Osteoblast (primary cell): ENCODE measurements at regions not wholly inside any gene's neighbourhood (a gene's known extent, or its start where the extent isn't known, plus 50 kb on each side); places are given as distances from the start of the nearest gene placed in this dataset.

Experiments used
- DNase-seq: peaks from one replicate; pipeline ENCODE4 v3.0.0; 2011; ENCODE audit warnings: low spot score, mixed read lengths; ENCODE audit not compliant: insufficient read length; ENCODE audit errors: missing footprints
- H2AFZ ChIP-seq: 2 replicates; pipeline ENCODE4 v1.6.0; 2011; ENCODE audit warnings: mild to moderate bottlenecking, low read length
- H3K27ac ChIP-seq: 2 replicates; pipeline ENCODE4 v1.5.1; 2011; ENCODE audit warnings: mild to moderate bottlenecking, low read depth, low read length, moderate library complexity
- H3K27me3 ChIP-seq: 2 replicates; pipeline ENCODE4 v1.6.0; 2012; ENCODE audit warnings: mild to moderate bottlenecking, control low read depth, inconsistent platforms, low read length, moderate library complexity; ENCODE audit not compliant: insufficient read depth
- H3K36me3 ChIP-seq: 2 replicates; pipeline ENCODE4 v1.5.1; 2011; ENCODE audit warnings: mild to moderate bottlenecking, low read length, control low read depth, moderate library complexity; ENCODE audit not compliant: insufficient read depth
- H3K4me1 ChIP-seq: 2 replicates; pipeline ENCODE4 v1.5.1; 2011; ENCODE audit warnings: mild to moderate bottlenecking, low read length, control low read depth, moderate library complexity; ENCODE audit not compliant: insufficient read depth
- H3K4me2 ChIP-seq: 2 replicates; pipeline ENCODE4 v1.6.0; 2011; ENCODE audit warnings: mild to moderate bottlenecking, low read length; ENCODE audit not compliant: insufficient read depth
- H3K4me3 ChIP-seq: fragments of 200-600 bp; sonication (generic); 3 replicates; pipeline ENCODE4 v1.5.1; 2012; ENCODE audit warnings: mild to moderate bottlenecking, low read length, inconsistent platforms; ENCODE audit not compliant: insufficient read depth
- H3K79me2 ChIP-seq: 2 replicates; pipeline ENCODE4 v1.6.0; 2012; ENCODE audit warnings: mild to moderate bottlenecking, low read length, control low read depth, inconsistent platforms; ENCODE audit not compliant: insufficient read depth
- H3K9me3 ChIP-seq: 2 replicates; pipeline ENCODE4 v1.5.1; 2011; ENCODE audit warnings: low read depth, low read length, control low read depth
- H4K20me1 ChIP-seq: 2 replicates; pipeline ENCODE4 v1.6.0; 2012; ENCODE audit warnings: mild to moderate bottlenecking, low read length, control low read depth; ENCODE audit not compliant: insufficient read depth
- TF ChIP-seq, protein P1 (sequence below): IDR thresholded peaks from 2 replicates; pipeline ENCODE4 v1.5.1; 2011; ENCODE audit warnings: mild to moderate bottlenecking, low read depth, low read length, moderate library complexity; ENCODE audit errors: extremely low read depth

DNA sequence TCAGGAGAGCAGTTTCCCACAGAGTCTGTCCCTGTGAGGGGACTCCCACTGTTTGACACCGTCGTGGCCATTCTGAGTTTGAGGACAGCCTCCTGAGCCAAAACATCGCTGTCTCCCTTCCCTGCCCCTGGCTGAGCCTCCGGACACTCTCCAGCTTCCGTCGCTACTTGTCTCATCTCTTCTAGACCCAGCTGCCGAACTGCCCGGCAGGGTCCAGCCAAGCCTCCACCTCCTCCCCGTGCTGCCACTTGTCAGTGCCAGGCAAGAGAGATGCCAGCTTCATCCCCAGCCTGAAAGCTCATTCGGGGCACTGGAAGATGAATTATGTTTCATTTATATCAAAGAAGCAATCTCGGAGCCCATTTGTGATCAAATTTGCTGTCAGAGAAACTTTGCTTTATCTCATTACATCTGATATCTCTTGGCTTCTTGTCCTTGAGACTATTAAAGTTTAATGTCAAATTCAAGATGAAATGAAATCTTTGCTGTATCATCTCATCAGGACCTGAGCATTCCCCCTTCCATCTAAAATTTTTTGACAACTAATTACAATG, 283.9 kb downstream of the BUD13 start:
- no peaks in the 10 kb centered on the region for H4K20me1 ChIP-seq
- no peak overlapping the region for H3K4me2 ChIP-seq
- H3K79me2 ChIP-seq = no peaks in the 10 kb centered on the region
- no peaks in the 10 kb centered on the region for H3K9me3 ChIP-seq
- TF ChIP-seq, protein P1, sequence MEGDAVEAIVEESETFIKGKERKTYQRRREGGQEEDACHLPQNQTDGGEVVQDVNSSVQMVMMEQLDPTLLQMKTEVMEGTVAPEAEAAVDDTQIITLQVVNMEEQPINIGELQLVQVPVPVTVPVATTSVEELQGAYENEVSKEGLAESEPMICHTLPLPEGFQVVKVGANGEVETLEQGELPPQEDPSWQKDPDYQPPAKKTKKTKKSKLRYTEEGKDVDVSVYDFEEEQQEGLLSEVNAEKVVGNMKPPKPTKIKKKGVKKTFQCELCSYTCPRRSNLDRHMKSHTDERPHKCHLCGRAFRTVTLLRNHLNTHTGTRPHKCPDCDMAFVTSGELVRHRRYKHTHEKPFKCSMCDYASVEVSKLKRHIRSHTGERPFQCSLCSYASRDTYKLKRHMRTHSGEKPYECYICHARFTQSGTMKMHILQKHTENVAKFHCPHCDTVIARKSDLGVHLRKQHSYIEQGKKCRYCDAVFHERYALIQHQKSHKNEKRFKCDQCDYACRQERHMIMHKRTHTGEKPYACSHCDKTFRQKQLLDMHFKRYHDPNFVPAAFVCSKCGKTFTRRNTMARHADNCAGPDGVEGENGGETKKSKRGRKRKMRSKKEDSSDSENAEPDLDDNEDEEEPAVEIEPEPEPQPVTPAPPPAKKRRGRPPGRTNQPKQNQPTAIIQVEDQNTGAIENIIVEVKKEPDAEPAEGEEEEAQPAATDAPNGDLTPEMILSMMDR = no peak
- no peaks in the 10 kb centered on the region for H3K36me3 ChIP-seq
- no peak overlapping the region for H3K4me3 ChIP-seq
- no peak overlapping the region for H3K27ac ChIP-seq
- H2AFZ ChIP-seq = no peak overlapping the region
- H3K4me1 ChIP-seq = no peaks in the 10 kb centered on the region
- H3K27me3 ChIP-seq = no peaks in the 10 kb centered on the region
- no peak for DNase-seq

DNA sequence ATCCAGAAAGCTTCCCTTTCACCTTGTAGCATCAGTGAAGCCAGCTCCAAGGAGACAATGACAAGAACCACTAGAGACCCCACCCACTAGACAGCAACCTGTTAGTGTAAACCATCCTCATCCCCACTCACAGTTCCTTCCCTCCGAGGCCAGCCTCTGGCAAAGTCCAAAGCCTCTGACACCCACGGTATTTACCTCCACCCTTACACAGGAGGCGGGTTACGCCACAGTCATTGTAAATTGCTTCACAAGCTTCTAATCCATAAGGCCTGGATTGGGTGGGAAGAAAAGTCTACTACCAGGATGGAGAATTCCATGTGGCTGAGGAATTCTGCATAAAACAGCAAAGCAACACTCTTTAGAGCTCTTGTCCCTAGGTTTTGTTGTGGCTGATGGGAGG, 287.4 kb downstream of the BUD13 start:
- Histone ChIP-seq H3K4me2 (no peak overlapping the region), H3K4me1 (no peaks in the 10 kb centered on the region)
- TF ChIP-seq, protein P1 = no peak

DNA sequence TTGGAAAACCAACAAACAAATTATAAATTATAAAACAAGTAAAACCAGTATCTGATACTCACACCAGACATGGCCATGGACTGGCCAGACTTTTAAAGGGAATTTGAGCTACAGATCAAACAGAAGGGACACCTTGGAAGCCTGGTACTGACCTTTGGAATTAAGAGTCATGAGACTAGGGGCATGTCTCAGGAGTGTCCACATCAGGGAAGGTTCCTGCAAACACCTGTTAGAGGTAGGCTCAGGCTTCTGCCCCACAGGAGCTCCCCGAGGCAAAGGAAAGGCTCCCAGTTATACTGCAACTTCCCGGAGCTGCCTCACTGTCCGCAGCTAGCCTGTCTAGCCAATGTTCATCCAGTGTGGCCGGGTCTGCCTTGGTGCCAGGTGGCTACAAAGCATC, 290.1 kb downstream of the BUD13 start:
- H3K9me3 ChIP-seq = no peaks in the 10 kb centered on the region
- H3K27me3 ChIP-seq = no peaks in the 10 kb centered on the region
- H3K4me2 ChIP-seq = no peak overlapping the region
- H3K27ac ChIP-seq = no peak overlapping the region
- TF ChIP-seq, protein P1 = no peak
- no peak overlapping the region for H2AFZ ChIP-seq
- H3K79me2 ChIP-seq = no peaks in the 10 kb centered on the region
- H4K20me1 ChIP-seq = no peaks in the 10 kb centered on the region
- H3K4me3 ChIP-seq = no peak overlapping the region
- H3K36me3 ChIP-seq = no peaks in the 10 kb centered on the region
- no peaks in the 10 kb centered on the region for H3K4me1 ChIP-seq
- no peak for DNase-seq

More for the DNA sequence above, 287.4 kb downstream of the BUD13 start:
- no peak overlapping the region for H2AFZ ChIP-seq
- H3K4me3 ChIP-seq = no peak overlapping the region
- H3K27me3 ChIP-seq = no peaks in the 10 kb centered on the region
- no peaks in the 10 kb centered on the region for H3K36me3 ChIP-seq
- H3K9me3 ChIP-seq = no peaks in the 10 kb centered on the region
- H3K27ac ChIP-seq = no peak overlapping the region
- H4K20me1 ChIP-seq = no peaks in the 10 kb centered on the region
- H3K79me2 ChIP-seq = no peaks in the 10 kb centered on the region
- no peak for DNase-seq

DNA sequence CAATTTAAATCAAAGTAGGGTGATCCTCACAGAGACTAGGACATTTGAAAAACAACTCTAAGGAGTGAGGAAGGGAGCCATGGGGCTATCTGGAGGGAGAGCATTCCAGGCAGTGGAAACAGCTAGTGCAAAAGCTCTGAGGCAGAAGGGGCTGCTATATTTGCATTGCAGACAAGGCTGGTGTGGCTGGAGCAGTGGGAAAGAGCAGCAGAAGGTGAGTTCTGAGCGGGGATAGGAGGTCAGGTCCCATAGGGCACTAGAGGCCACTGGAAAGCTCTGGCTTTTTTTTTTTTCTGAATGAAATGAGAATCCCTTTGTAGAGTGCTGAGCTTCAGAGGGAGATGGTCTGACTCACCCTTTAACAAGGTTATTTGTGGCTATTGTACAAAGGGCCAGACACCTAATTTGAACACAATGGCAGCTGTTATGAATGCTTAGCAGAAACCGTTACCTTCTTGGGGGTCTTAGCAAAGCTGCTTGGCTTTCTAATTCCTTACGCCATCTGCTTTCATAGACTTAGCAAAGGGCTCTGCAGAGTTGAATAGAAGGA, 291.6 kb downstream of the BUD13 start:
- Histone ChIP-seq H3K36me3 (no peaks in the 10 kb centered on the region), H3K4me2 (no peak overlapping the region), H3K27ac (no peak overlapping the region), H3K79me2 (no peaks in the 10 kb centered on the region), H3K9me3 (no peaks in the 10 kb centered on the region), H2AFZ (no peak overlapping the region), H3K4me1 (no peaks in the 10 kb centered on the region), H3K27me3 (no peaks in the 10 kb centered on the region), H4K20me1 (no peaks in the 10 kb centered on the region), H3K4me3 (no peak overlapping the region)
- TF ChIP-seq, protein P1 = no peak
- no peak for DNase-seq
